ENCODE measurements at regions not wholly inside any gene's neighbourhood (a gene's known extent, or its start where the extent isn't known, plus 50 kb on each side); places are given as distances from the start of the nearest gene placed in this dataset.

DNA sequence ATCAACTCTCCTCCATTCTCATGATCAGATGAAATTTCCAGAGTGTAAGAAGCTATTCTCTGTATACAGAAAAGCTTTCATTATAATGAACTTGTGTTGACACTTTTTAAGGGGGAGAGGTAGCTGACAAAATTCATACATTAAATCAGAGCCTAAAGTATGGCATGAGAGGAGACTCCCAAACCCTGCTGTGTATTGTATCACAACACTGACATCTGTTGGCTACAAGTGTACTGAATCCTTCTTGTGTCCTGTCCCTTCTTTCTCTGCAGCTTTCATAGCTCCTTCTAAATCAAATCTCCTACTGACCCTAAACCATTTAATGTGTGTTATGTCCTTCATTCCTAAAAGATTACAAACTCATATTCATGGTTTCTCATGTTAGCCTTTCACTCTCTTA is 70.9 kb downstream of the GCC1 start:
- peak; percentile 48 for DNase-seq (ENCODE audit: unreplicated experiment)
- no peak overlapping the region for H3K4me3 Mint-ChIP-seq (ENCODE audit: unreplicated experiment)
- ChIA-PET CTCF (interaction anchor here (0.5 to 2.4 kb wide), 21 partner anchors 8 to 714 kb away, joined by 3 to 17 read pairs (median 4); no protein-coding TSS in a partner anchor), POLR2A (no interaction called here)
- H3K9me3 Mint-ChIP-seq (ENCODE audit: unreplicated experiment) = no peaks in the 10 kb centered on the region
- intact Hi-C loops (cut with micrococcal nuclease) = loop anchor here (1.0 to 10.0 kb wide), 5 partner anchors 170 to 711 kb away; no protein-coding TSS in a partner anchor
- no peak overlapping the region for H3K27ac Mint-ChIP-seq (ENCODE audit: low read depth, unreplicated experiment)
- H3K4me1 Mint-ChIP-seq (ENCODE audit: insufficient read depth, unreplicated experiment) = no peaks in the 10 kb centered on the region
- TF ChIP-seq, protein P1, sequence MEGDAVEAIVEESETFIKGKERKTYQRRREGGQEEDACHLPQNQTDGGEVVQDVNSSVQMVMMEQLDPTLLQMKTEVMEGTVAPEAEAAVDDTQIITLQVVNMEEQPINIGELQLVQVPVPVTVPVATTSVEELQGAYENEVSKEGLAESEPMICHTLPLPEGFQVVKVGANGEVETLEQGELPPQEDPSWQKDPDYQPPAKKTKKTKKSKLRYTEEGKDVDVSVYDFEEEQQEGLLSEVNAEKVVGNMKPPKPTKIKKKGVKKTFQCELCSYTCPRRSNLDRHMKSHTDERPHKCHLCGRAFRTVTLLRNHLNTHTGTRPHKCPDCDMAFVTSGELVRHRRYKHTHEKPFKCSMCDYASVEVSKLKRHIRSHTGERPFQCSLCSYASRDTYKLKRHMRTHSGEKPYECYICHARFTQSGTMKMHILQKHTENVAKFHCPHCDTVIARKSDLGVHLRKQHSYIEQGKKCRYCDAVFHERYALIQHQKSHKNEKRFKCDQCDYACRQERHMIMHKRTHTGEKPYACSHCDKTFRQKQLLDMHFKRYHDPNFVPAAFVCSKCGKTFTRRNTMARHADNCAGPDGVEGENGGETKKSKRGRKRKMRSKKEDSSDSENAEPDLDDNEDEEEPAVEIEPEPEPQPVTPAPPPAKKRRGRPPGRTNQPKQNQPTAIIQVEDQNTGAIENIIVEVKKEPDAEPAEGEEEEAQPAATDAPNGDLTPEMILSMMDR (IDR thresholded peaks at IDR 0.05; ENCODE audit: unreplicated experiment) = peak; percentile 47
- no TSS peak for BruUV-seq (replicated peaks)
- H3K27me3 Mint-ChIP-seq (ENCODE audit: insufficient read depth, unreplicated experiment) = peaks cover 57% of the 10 kb centered on the region
- no peaks in the 10 kb centered on the region for H3K36me3 Mint-ChIP-seq (ENCODE audit: insufficient read depth, unreplicated experiment)

DNA sequence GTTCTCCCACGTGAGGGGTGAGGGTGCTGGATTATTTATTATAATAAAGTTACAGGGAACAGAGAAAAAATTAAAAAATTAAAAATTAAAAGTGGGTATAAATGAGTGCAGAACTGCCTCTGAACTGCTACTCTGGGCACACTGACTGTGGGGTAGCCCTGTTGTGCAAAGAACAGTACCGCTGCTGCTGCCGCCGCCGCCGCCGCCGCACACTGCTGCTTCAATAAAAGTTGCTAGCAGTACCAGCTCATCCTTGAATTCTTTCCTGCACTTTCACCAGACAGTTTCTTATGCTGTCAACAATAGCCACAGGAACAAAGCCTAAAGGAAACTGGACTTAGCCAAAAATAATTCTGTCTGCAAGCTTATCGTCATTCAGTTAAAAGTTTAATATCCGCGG is 72.1 kb downstream of the GCC1 start:
- intact Hi-C loops (cut with micrococcal nuclease) = loop anchor here (5.0 to 10.0 kb wide), 2 partner anchors 169 to 656 kb away; no protein-coding TSS in a partner anchor
- no peak for DNase-seq (ENCODE audit: unreplicated experiment)
- CTCF ChIA-PET = interaction anchor here (0.7 to 2.4 kb wide), 7 partner anchors 28 to 1968 kb away, joined by 3 to 17 read pairs (median 3); no protein-coding TSS in a partner anchor
- no peaks in the 10 kb centered on the region for H3K36me3 Mint-ChIP-seq (ENCODE audit: insufficient read depth, unreplicated experiment)
- H3K27me3 Mint-ChIP-seq (ENCODE audit: insufficient read depth, unreplicated experiment) = peaks cover 59% of the 10 kb centered on the region
- H3K4me1 Mint-ChIP-seq (ENCODE audit: insufficient read depth, unreplicated experiment) = no peaks in the 10 kb centered on the region
- BruUV-seq (replicated peaks) = no TSS peak
- POLR2A ChIA-PET = no interaction called here
- no peak overlapping the region for H3K27ac Mint-ChIP-seq (ENCODE audit: low read depth, unreplicated experiment)
- H3K4me3 Mint-ChIP-seq (ENCODE audit: unreplicated experiment) = no peak overlapping the region
- no peaks in the 10 kb centered on the region for H3K9me3 Mint-ChIP-seq (ENCODE audit: unreplicated experiment)
- TF ChIP-seq, protein P1 (IDR thresholded peaks at IDR 0.05; ENCODE audit: unreplicated experiment) = no peak

DNA sequence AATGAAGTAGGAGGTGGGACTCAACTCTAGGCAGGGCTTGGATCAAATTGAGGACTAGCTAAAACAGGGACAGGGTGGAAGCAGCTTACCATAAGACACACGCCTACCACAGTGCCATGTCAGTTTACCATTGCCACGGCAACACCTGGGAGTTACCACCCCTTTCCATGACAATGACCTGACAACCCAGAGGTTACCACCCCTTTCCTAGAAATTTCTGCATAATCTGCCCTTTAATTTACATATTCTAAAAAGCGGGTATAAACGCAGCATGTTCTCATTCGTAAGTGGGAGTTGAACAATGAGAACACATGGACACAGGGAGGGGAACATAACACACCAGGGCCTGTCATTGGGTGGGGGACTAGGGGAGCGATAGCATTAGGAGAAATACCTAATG is 72.7 kb downstream of the GCC1 start:
- POLR2A ChIA-PET = no interaction called here
- CTCF ChIA-PET = interaction anchor here (2.4 kb wide), 1 partner anchor 709 kb away, joined by 17 read pairs; no protein-coding TSS in a partner anchor
- Mint-ChIP-seq H3K27me3 (ENCODE audit: insufficient read depth, unreplicated experiment) (peaks cover 65% of the 10 kb centered on the region), H3K4me1 (ENCODE audit: insufficient read depth, unreplicated experiment) (no peaks in the 10 kb centered on the region), H3K36me3 (ENCODE audit: insufficient read depth, unreplicated experiment) (no peaks in the 10 kb centered on the region), H3K4me3 (ENCODE audit: unreplicated experiment) (no peak overlapping the region), H3K27ac (ENCODE audit: low read depth, unreplicated experiment) (no peak overlapping the region), H3K9me3 (ENCODE audit: unreplicated experiment) (no peaks in the 10 kb centered on the region)
- TF ChIP-seq, protein P1 (IDR thresholded peaks at IDR 0.05; ENCODE audit: unreplicated experiment) = no peak
- DNase-seq (ENCODE audit: unreplicated experiment) = no peak
- intact Hi-C loops (cut with micrococcal nuclease) = loop anchor here (5.0 to 10.0 kb wide), 2 partner anchors 168 to 655 kb away; no protein-coding TSS in a partner anchor
- BruUV-seq (replicated peaks) = no TSS peak

DNA sequence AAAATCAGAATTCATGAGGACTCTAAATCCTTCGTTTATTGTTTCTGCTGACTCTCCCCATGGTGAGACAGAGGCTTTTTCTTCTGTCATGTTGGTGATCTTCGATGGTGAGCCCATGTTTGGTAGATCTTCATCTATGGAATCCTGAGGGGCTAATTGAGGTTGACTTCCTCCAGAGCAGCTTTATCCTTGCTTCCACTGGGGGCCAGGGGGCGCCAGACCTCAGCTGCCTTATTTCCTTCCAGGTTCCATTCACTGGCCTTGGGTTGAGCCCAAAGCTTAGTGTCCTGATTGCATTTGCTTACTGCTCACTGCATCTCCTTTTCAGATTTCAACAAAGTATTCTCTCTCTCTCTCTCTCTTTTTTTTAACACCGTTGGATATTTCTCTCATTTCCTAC is 80.7 kb downstream of the GCC1 start:
- ChIA-PET CTCF (interaction anchor here (0.6 to 1.0 kb wide), 4 partner anchors 45 to 287 kb away, joined by 3 to 4 read pairs (median 3); no protein-coding TSS in a partner anchor), POLR2A (no interaction called here)
- no peaks in the 10 kb centered on the region for H3K4me1 Mint-ChIP-seq (ENCODE audit: insufficient read depth, unreplicated experiment)
- peak; percentile 16 for DNase-seq (ENCODE audit: unreplicated experiment)
- no peaks in the 10 kb centered on the region for H3K36me3 Mint-ChIP-seq (ENCODE audit: insufficient read depth, unreplicated experiment)
- H3K9me3 Mint-ChIP-seq (ENCODE audit: unreplicated experiment) = no peaks in the 10 kb centered on the region
- no TSS peak for BruUV-seq (replicated peaks)
- no peak overlapping the region for H3K4me3 Mint-ChIP-seq (ENCODE audit: unreplicated experiment)
- peaks cover 47% of the 10 kb centered on the region for H3K27me3 Mint-ChIP-seq (ENCODE audit: insufficient read depth, unreplicated experiment)
- intact Hi-C loops (cut with micrococcal nuclease) = no loop called here
- no peak overlapping the region for H3K27ac Mint-ChIP-seq (ENCODE audit: low read depth, unreplicated experiment)
- TF ChIP-seq, protein P1 (IDR thresholded peaks at IDR 0.05; ENCODE audit: unreplicated experiment) = no peak
